Gastroesophageal sphincter (tissue), 3 donors: ENCODE measurements at regions not wholly inside any gene's neighbourhood (a gene's known extent, or its start where the extent isn't known, plus 50 kb on each side); places are given as distances from the start of the nearest gene placed in this dataset.

Experiments
- POLR2AphosphoS5 ChIP-seq: sonication (generic); formaldehyde crosslinking; IDR thresholded peaks from one replicate; pipeline ENCODE4 v1.6.1; 2017; ENCODE audit warnings: antibody characterized with exemption
- TF ChIP-seq, protein P1 (sequence below), 4 experiments: fragments of 200-600 bp in 2 of 4; fragments of 450-650 bp in 2 of 4; sonication (generic) in 1 of 4; IDR thresholded peaks; one replicate each; pipeline ENCODE4 v1.5.1; 2017 to 2019; ENCODE audit warnings: antibody characterized with exemption in 4 of 4, mild to moderate bottlenecking in 2 of 4, moderate library complexity in 2 of 4

DNA sequence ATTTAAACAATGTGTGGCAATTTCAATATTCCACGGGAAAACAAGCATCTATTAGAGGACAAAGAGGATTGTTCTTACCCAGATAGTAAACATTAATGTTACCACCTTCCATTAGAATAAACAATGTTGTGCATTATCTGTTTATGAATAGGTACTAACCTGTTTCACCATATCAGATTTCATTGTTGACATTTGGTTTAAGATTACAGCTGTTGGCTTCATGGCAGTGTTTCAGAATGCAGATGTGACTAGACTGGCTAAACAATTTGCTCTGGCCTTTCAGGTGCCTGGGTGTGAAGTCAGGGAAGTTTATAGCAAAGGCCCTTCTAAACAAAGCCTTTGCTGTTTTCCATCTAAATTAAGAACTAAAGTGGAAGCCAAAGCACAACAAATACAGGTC is 464.7 kb upstream of the FAM47C start:
- TF ChIP-seq, protein P1, sequence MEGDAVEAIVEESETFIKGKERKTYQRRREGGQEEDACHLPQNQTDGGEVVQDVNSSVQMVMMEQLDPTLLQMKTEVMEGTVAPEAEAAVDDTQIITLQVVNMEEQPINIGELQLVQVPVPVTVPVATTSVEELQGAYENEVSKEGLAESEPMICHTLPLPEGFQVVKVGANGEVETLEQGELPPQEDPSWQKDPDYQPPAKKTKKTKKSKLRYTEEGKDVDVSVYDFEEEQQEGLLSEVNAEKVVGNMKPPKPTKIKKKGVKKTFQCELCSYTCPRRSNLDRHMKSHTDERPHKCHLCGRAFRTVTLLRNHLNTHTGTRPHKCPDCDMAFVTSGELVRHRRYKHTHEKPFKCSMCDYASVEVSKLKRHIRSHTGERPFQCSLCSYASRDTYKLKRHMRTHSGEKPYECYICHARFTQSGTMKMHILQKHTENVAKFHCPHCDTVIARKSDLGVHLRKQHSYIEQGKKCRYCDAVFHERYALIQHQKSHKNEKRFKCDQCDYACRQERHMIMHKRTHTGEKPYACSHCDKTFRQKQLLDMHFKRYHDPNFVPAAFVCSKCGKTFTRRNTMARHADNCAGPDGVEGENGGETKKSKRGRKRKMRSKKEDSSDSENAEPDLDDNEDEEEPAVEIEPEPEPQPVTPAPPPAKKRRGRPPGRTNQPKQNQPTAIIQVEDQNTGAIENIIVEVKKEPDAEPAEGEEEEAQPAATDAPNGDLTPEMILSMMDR (IDR thresholded peaks at IDR 0.05), result no peak
- no peak for TF ChIP-seq POLR2AphosphoS5
